HEK293 (cell line): ENCODE measurements at regions not wholly inside any gene's neighbourhood (a gene's known extent, or its start where the extent isn't known, plus 50 kb on each side); places are given as distances from the start of the nearest gene placed in this dataset.

Experiments used
- CTCF ChIA-PET: fragments of 350-600 bp; formaldehyde crosslinking; extraction: SDS; loops from one replicate; lab custom pipeline; 2021; ENCODE audit warnings: antibody characterized with exemption; lab: Yijun Ruan, JAX
- POLR2A ChIA-PET: fragments of 300-600 bp; formaldehyde crosslinking; extraction: SDS; loops from one replicate; lab custom pipeline; 2020; ENCODE audit warnings: antibody characterized with exemption, inconsistent platforms; lab: Yijun Ruan, JAX
- H3K27ac ChIP-seq: fragments of 200-500 bp; sonication (Bioruptor generic); 2 replicates; pipeline ENCODE4 v1.5.1; 2014; ENCODE audit warnings: low read depth, low read length, control low read depth, inconsistent platforms; ENCODE audit errors: extremely low read depth
- H3K36me3 ChIP-seq, 2 experiments: fragments of 200-500 bp in 1 of 2; sonication (Bioruptor generic) in 1 of 2; 1 replicate in 1 of 2; 2 replicates in 1 of 2; pipeline ENCODE4 v1.5.1; 2014 to 2017; ENCODE audit warnings: inconsistent platforms in 2 of 2, low read length in 2 of 2; ENCODE audit not compliant: control insufficient read depth in 2 of 2, insufficient read depth in 1 of 2
- H3K4me1 ChIP-seq: fragments of 200-500 bp; sonication (Bioruptor generic); 2 replicates; pipeline ENCODE4 v1.5.1; 2014; ENCODE audit warnings: mild to moderate bottlenecking, low read length, inconsistent platforms; ENCODE audit not compliant: control insufficient read depth, insufficient read depth
- H3K4me3 ChIP-seq: 2 replicates; pipeline ENCODE4 v1.5.1; 2011; ENCODE audit warnings: low read depth, mild to moderate bottlenecking, control low read depth, low read length, moderate library complexity
- H3K9me3 ChIP-seq: fragments of 200-500 bp; sonication (Bioruptor generic); 2 replicates; pipeline ENCODE4 v1.5.1; 2014; ENCODE audit warnings: low read depth, low read length, inconsistent platforms; ENCODE audit not compliant: control insufficient read depth, insufficient read depth
- GLIS2 ChIP-seq: fragments of 450-650 bp; formaldehyde crosslinking; IDR thresholded peaks from 2 replicates; pipeline ENCODE4 v1.5.1; 2016; ENCODE audit warnings: missing biosample characterization, missing genetic modification characterization
- OSR2 ChIP-seq: fragments of 450-650 bp; formaldehyde crosslinking; IDR thresholded peaks from 2 replicates; pipeline ENCODE4 v1.5.1; 2016; ENCODE audit warnings: missing biosample characterization, missing genetic modification characterization
- ZNF121 ChIP-seq: fragments of 450-650 bp; formaldehyde crosslinking; IDR thresholded peaks from 2 replicates; pipeline ENCODE4 v1.5.1; 2016; ENCODE audit warnings: missing biosample characterization, missing genetic modification characterization
- ZNF202 ChIP-seq: fragments of 450-650 bp; formaldehyde crosslinking; IDR thresholded peaks from 2 replicates; pipeline ENCODE4 v1.5.1; 2016; ENCODE audit warnings: missing biosample characterization, missing genetic modification characterization, borderline replicate concordance
- ZNF214 ChIP-seq: fragments of 450-650 bp; formaldehyde crosslinking; IDR thresholded peaks from 2 replicates; pipeline ENCODE4 v1.5.1; 2017; ENCODE audit warnings: missing biosample characterization, mild to moderate bottlenecking, missing genetic modification characterization, borderline replicate concordance
- ZNF223 ChIP-seq: fragments of 450-650 bp; formaldehyde crosslinking; IDR thresholded peaks from 2 replicates; pipeline ENCODE4 v1.5.1; 2016; ENCODE audit warnings: missing biosample characterization, missing genetic modification characterization
- ZNF24 ChIP-seq: fragments of 450-650 bp; formaldehyde crosslinking; IDR thresholded peaks from 2 replicates; pipeline ENCODE4 v1.5.1; 2016; ENCODE audit warnings: missing biosample characterization, missing genetic modification characterization
- ZNF274 ChIP-seq, 2 experiments: fragments of 200-500 bp in 1 of 2; fragments of 450-650 bp in 1 of 2; sonication (Bioruptor generic) in 1 of 2; formaldehyde crosslinking in 1 of 2; IDR thresholded peaks; 2 replicates each; pipeline versions ENCODE4 v1.5.1 to v1.6.1; 2014 to 2016; ENCODE audit warnings: borderline replicate concordance in 1 of 2, inconsistent platforms in 1 of 2, low read length in 1 of 2, missing biosample characterization in 1 of 2, missing genetic modification characterization in 1 of 2
- ZNF394 ChIP-seq: fragments of 450-650 bp; formaldehyde crosslinking; IDR thresholded peaks from 2 replicates; pipeline ENCODE4 v1.5.1; 2016; ENCODE audit warnings: missing biosample characterization, missing genetic modification characterization, mild to moderate bottlenecking, moderate library complexity, borderline replicate concordance
- ZNF433 ChIP-seq: fragments of 450-650 bp; formaldehyde crosslinking; IDR thresholded peaks from 2 replicates; pipeline ENCODE4 v1.5.1; 2016; ENCODE audit warnings: missing biosample characterization, missing genetic modification characterization, low read depth
- ZNF596 ChIP-seq: fragments of 450-650 bp; IDR thresholded peaks from 2 replicates; pipeline ENCODE4 v1.5.0; 2018; ENCODE audit warnings: missing biosample characterization, mild to moderate bottlenecking, missing genetic modification characterization, moderate library complexity
- ZNF600 ChIP-seq: fragments of 450-650 bp; formaldehyde crosslinking; IDR thresholded peaks from 2 replicates; pipeline ENCODE4 v1.5.1; 2016; ENCODE audit warnings: missing biosample characterization, missing genetic modification characterization
- ZNF621 ChIP-seq: fragments of 450-650 bp; formaldehyde crosslinking; IDR thresholded peaks from 2 replicates; pipeline ENCODE4 v1.5.1; 2017; ENCODE audit warnings: missing biosample characterization, missing genetic modification characterization
- ZNF658 ChIP-seq: fragments of 450-650 bp; formaldehyde crosslinking; IDR thresholded peaks from 2 replicates; pipeline ENCODE4; 2016; ENCODE audit warnings: missing biosample characterization, missing genetic modification characterization
- TF ChIP-seq, protein P1 (sequence below): fragments of 450-650 bp; formaldehyde crosslinking; IDR thresholded peaks from 2 replicates; pipeline ENCODE4 v1.5.1; 2016; ENCODE audit warnings: missing biosample characterization, missing genetic modification characterization
- TF ChIP-seq, protein P2 (sequence below): fragments of 450-650 bp; IDR thresholded peaks from 2 replicates; pipeline ENCODE4 v1.5.1; 2018; ENCODE audit warnings: missing biosample characterization, mild to moderate bottlenecking, missing genetic modification characterization
- TF ChIP-seq, protein P3 (sequence below): fragments of 450-650 bp; formaldehyde crosslinking; IDR thresholded peaks from 2 replicates; pipeline ENCODE4 v1.5.1; 2016; ENCODE audit warnings: missing biosample characterization, missing genetic modification characterization
- TF ChIP-seq, protein P4 (sequence below): fragments of 450-650 bp; formaldehyde crosslinking; IDR thresholded peaks from 2 replicates; pipeline ENCODE4 v1.5.1; 2016; ENCODE audit warnings: missing biosample characterization, missing genetic modification characterization
- TF ChIP-seq, protein P5 (sequence below): fragments of 450-650 bp; formaldehyde crosslinking; IDR thresholded peaks from 2 replicates; pipeline ENCODE4 v1.5.1; 2016; ENCODE audit warnings: missing biosample characterization, missing genetic modification characterization, borderline replicate concordance

- TF ChIP-seq, protein P1, sequence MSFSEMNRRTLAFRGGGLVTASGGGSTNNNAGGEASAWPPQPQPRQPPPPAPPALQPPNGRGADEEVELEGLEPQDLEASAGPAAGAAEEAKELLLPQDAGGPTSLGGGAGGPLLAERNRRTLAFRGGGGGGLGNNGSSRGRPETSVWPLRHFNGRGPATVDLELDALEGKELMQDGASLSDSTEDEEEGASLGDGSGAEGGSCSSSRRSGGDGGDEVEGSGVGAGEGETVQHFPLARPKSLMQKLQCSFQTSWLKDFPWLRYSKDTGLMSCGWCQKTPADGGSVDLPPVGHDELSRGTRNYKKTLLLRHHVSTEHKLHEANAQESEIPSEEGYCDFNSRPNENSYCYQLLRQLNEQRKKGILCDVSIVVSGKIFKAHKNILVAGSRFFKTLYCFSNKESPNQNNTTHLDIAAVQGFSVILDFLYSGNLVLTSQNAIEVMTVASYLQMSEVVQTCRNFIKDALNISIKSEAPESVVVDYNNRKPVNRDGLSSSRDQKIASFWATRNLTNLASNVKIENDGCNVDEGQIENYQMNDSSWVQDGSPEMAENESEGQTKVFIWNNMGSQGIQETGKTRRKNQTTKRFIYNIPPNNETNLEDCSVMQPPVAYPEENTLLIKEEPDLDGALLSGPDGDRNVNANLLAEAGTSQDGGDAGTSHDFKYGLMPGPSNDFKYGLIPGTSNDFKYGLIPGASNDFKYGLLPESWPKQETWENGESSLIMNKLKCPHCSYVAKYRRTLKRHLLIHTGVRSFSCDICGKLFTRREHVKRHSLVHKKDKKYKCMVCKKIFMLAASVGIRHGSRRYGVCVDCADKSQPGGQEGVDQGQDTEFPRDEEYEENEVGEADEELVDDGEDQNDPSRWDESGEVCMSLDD = no peak
- TF ChIP-seq ZNF596 (tag by site-specific recombination) (0 out of 2 replicates have a peak, but pooled peaks have one; percentile 9), ZNF600 (tag by site-specific recombination) (no peak), GLIS2 (tag by site-specific recombination) (no peak), ZNF223 (tag by site-specific recombination) (peak; percentile 48; the same call in 1 of the 2 replicates), ZNF121 (tag by site-specific recombination) (no peak)
- TF ChIP-seq, protein P2, sequence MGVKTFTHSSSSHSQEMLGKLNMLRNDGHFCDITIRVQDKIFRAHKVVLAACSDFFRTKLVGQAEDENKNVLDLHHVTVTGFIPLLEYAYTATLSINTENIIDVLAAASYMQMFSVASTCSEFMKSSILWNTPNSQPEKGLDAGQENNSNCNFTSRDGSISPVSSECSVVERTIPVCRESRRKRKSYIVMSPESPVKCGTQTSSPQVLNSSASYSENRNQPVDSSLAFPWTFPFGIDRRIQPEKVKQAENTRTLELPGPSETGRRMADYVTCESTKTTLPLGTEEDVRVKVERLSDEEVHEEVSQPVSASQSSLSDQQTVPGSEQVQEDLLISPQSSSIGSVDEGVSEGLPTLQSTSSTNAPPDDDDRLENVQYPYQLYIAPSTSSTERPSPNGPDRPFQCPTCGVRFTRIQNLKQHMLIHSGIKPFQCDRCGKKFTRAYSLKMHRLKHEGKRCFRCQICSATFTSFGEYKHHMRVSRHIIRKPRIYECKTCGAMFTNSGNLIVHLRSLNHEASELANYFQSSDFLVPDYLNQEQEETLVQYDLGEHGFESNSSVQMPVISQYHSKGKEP (tag by site-specific recombination) = 0 out of 2 replicates have a peak, but pooled peaks have one; percentile 24
- TF ChIP-seq, protein P3, sequence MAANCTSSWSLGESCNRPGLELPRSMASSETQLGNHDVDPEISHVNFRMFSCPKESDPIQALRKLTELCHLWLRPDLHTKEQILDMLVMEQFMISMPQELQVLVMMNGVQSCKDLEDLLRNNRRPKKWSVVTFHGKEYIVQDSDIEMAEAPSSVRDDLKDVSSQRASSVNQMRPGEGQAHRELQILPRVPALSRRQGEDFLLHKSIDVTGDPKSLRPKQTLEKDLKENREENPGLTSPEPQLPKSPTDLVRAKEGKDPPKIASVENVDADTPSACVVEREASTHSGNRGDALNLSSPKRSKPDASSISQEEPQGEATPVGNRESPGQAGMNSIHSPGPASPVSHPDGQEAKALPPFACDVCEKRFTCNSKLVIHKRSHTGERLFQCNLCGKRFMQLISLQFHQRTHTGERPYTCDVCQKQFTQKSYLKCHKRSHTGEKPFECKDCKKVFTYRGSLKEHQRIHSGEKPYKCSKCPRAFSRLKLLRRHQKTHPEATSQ = no peak
These were observed 192.8 kb downstream of the TM9SF2 start (continued) for GRCh38 chr13:99693852-99694611.

- Histone ChIP-seq H3K27ac (no peak overlapping the region), H3K4me1 (no peaks in the 10 kb centered on the region), H3K4me3 (no peak overlapping the region), H3K36me3 (no peaks in the 10 kb centered on the region), H3K9me3 (no peaks in the 10 kb centered on the region)
- ChIA-PET POLR2A (interaction anchor here (0.6 kb wide), 1 partner anchor 287 kb away, joined by 4 read pairs; no protein-coding TSS in a partner anchor), CTCF (no interaction called here)
- TF ChIP-seq, protein P1 = no peak
- TF ChIP-seq ZNF621 (tag by site-specific recombination) (no peak), GLIS2 (tag by site-specific recombination) (no peak), ZNF600 (tag by site-specific recombination) (no peak), ZNF394 (no peak), ZNF274 (IDR thresholded peaks at IDR 0.05; ENCODE audit: low read length) (no peak), ZNF274 (tag by site-specific recombination; IDR thresholded peaks at IDR 0.05; ENCODE audit: borderline replicate concordance) (no peak), ZNF433 (tag by site-specific recombination) (no peak), ZNF24 (no peak), ZNF202 (tag by site-specific recombination) (no peak), ZNF223 (tag by site-specific recombination) (no peak), OSR2 (tag by site-specific recombination) (no peak), ZNF658 (tag by site-specific recombination) (no peak), ZNF214 (no peak)
- TF ChIP-seq, protein P4, sequence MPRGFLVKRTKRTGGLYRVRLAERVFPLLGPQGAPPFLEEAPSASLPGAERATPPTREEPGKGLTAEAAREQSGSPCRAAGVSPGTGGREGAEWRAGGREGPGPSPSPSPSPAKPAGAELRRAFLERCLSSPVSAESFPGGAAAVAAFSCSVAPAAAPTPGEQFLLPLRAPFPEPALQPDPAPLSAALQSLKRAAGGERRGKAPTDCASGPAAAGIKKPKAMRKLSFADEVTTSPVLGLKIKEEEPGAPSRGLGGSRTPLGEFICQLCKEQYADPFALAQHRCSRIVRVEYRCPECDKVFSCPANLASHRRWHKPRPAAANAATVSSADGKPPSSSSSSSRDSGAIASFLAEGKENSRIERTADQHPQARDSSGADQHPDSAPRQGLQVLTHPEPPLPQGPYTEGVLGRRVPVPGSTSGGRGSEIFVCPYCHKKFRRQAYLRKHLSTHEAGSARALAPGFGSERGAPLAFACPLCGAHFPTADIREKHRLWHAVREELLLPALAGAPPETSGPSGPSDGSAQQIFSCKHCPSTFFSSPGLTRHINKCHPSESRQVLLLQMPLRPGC (tag by site-specific recombination) = no peak
- TF ChIP-seq, protein P5, sequence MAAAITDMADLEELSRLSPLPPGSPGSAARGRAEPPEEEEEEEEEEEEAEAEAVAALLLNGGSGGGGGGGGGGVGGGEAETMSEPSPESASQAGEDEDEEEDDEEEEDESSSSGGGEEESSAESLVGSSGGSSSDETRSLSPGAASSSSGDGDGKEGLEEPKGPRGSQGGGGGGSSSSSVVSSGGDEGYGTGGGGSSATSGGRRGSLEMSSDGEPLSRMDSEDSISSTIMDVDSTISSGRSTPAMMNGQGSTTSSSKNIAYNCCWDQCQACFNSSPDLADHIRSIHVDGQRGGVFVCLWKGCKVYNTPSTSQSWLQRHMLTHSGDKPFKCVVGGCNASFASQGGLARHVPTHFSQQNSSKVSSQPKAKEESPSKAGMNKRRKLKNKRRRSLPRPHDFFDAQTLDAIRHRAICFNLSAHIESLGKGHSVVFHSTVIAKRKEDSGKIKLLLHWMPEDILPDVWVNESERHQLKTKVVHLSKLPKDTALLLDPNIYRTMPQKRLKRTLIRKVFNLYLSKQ (tag by site-specific recombination) = no peak
These were observed 192.1 kb downstream of the TM9SF2 start for GRCh38 chr13:99693351-99693750.
